Thyroid gland (tissue), 4 donors: ENCODE measurements at regions not wholly inside any gene's neighbourhood (a gene's known extent, or its start where the extent isn't known, plus 50 kb on each side); places are given as distances from the start of the nearest gene placed in this dataset.

Source experiments
- POLR2A ChIP-seq, 2 donors: fragments of 450-650 bp; IDR thresholded peaks; one replicate each; pipeline ENCODE4 v1.6.1; 2017; ENCODE audit warnings: antibody characterized with exemption in 2 of 2, mild to moderate bottlenecking in 2 of 2, moderate library complexity in 1 of 2
- TF ChIP-seq, protein P1 (sequence below), 6 experiments: fragments of 200-600 bp in 3 of 6; fragments of 450-650 bp in 3 of 6; sonication (generic) in 3 of 6; IDR thresholded peaks; one replicate each; pipeline ENCODE4 v1.5.1; 2016 to 2019; ENCODE audit warnings: antibody characterized with exemption in 6 of 6, mild to moderate bottlenecking in 2 of 6, inconsistent platforms in 1 of 6, moderate library complexity in 1 of 6

DNA sequence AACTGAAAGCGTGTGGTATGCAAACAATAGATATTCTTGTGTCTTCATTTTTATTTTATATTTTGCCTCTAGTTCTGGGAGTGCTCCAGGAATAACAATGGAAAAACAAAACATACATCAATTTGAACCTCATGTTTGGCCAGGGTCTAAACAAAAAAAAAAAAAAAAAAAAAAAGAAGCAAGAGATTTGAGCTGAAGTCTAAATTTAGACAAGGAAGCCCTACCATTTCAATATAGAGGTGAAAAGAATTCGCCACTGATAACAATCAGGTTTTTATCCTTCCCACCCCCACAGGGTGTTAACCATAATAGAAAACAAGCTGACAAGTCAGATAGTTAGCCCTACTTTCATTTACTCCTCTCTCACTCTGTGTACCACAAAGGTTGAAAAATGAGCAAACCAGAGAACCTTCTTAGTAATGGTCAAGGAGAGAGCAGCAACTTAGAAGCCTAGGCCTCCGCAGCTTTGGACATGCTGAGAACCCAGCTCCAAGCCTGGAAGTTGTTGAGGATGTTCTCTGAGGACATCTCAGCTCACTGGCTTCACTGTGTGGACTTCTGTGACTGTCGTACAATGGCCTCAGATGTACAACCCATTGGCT is 118.2 kb upstream of the HMHB1 start:
- TF ChIP-seq, protein P1, sequence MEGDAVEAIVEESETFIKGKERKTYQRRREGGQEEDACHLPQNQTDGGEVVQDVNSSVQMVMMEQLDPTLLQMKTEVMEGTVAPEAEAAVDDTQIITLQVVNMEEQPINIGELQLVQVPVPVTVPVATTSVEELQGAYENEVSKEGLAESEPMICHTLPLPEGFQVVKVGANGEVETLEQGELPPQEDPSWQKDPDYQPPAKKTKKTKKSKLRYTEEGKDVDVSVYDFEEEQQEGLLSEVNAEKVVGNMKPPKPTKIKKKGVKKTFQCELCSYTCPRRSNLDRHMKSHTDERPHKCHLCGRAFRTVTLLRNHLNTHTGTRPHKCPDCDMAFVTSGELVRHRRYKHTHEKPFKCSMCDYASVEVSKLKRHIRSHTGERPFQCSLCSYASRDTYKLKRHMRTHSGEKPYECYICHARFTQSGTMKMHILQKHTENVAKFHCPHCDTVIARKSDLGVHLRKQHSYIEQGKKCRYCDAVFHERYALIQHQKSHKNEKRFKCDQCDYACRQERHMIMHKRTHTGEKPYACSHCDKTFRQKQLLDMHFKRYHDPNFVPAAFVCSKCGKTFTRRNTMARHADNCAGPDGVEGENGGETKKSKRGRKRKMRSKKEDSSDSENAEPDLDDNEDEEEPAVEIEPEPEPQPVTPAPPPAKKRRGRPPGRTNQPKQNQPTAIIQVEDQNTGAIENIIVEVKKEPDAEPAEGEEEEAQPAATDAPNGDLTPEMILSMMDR (IDR thresholded peaks at IDR 0.05): no peak
- TF ChIP-seq POLR2A (IDR thresholded peaks at IDR 0.05): no peak
